HG03045 (cell line): ENCODE measurements at regions not wholly inside any gene's neighbourhood (a gene's known extent, or its start where the extent isn't known, plus 50 kb on each side); places are given as distances from the start of the nearest gene placed in this dataset.

Experiments used
- ATAC-seq: cut with Tn5 transposase; IDR thresholded peaks from one replicate; pipeline ENCODE4 v1.9.1; 2021; ENCODE audit warnings: mild to moderate bottlenecking, moderate library complexity; ENCODE audit not compliant: unreplicated experiment

DNA sequence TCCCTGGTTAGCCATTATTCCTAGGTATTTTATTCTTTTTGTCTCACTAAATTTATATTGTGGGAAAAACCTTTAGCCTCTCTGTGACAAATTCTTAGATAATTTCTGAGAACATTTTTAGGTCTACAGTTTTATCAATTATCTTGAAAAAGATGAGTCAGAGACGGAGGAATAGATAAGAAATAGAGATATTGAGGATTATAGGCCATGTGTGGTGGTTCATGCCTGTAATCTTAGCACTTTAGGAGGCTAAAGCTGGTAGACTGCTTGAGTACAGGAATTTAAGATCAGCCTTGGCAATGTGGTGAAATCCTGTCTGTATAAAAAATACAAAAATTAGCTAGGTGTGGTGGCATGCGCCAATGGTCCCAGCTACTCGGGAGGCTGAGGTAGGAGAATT lies 960.2 kb downstream of the SQOR start:
- no peak for ATAC-seq

DNA sequence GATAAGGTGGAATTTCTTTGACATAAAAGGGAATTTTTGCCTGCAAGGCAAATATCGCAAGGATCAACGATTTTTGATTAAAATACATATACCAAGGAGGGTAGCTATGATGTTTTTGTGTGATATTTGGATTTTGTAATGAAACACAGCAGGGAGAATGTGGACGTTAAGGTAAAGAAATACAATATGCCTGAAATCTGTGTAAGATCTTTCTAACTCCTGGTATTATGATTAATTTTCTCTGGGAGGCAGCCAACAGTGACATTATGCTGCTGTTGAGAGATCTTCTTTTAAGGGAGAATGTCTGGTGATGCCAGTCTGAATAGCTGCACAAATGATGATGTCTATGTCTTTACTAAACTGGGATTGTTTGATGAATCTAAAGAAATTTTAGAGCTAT lies 972.2 kb downstream of the SQOR start:
- ATAC-seq: no peak

DNA sequence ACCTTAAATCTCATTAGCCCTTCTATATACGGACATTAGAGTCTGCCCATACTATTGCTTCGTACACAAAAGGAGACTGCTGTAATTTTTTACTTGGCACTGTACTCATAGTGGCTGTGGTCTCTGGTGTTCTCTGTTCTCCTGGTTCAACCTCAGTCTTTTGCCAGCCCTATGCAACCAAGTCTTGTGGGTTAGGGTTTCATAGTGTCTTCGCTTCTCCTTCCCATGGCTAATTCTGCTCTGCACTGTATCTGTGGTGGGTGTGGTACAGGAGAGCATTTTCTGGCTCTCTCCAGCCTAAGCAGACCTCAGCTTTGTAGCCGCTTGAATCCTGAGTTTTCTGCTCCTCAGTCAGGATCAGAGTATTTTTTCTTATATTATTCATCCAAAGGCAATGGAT lies 981.2 kb downstream of the SQOR start:
- ATAC-seq: no peak

DNA sequence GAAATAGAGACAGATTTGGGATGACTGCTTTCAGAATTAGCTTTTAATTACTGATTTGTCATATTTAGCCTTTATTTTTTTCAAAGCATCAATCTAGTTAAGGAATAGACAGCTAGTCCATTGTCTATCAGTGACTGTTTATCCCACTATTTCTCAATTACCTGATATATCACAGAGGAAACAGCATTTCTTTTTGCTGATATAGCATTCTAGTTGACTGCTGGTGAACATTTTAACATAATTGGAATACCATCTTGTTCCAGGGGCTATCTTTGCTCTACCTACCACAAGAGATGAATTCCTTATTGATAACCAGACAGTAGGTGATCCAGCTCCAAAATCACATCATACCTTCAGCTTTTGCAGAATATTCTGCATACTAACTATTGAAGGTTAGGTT lies 982.7 kb downstream of the SQOR start:
- no peak for ATAC-seq

DNA sequence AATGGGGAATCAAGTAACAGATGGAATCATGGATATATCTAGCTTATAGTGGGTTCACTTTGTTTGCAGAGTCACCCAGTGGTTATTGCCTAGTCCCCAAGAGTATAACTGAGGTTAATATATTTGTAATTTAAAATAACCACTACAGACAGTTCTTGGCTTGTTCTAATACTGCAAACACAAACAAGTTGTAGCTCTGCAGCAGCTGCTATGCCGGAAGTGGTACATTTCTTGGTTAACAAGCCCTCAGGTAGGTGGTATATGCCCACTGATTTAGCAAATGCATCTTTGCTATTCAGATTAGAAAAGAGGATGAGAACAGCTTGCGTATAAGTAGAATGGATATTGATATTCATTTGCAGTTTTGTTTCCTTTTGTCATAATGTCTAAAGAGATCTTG lies 984.2 kb downstream of the SQOR start:
- no peak for ATAC-seq

DNA sequence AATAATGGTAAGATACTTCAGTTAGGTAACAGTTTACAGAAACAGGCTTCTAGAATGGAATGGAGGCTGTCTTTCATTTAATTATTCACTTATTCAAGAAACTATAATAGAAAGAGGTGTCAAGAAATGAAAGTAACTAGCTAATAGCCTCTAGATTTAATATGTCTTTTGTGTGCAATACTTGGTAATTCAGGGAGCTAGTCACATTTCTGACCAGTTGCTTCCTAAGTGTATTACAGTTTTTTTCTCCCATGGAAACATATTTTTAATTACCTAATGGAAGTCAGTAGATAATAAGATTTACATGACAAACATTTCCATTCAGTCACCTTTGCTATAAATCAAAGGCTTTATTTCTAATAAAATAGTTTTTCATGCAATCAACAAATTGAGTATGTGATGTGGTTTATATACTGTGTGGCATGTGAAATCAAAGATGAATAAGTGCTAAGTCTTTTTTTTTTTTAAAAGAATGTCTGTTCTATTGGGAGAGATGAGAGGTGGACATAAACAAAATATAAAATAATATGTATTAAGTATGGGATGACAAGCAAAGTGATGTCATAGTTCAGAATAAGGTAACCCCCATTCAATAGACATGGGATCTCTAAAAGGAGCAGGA lies 985.7 kb downstream of the SQOR start:
- no peak for ATAC-seq

DNA sequence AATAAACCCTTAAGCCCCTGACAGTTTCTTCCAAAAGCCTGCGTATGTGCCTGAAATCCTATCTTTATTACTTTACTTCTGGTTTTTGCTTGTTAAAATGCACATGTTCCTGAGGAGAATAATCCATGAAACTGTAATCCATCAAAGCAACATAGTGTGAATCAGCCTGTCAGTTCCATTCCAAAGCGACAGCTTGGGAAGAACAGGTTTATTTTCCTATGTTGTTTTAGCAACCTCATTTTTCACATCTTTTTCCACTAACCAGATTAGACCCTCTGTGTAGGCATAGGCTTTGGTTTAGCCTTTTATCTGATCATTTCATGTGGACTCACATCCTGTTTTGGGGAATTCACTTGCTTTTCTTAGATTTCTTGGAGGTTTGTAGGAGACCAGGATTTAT lies 988.0 kb downstream of the SQOR start:
- no peak for ATAC-seq

DNA sequence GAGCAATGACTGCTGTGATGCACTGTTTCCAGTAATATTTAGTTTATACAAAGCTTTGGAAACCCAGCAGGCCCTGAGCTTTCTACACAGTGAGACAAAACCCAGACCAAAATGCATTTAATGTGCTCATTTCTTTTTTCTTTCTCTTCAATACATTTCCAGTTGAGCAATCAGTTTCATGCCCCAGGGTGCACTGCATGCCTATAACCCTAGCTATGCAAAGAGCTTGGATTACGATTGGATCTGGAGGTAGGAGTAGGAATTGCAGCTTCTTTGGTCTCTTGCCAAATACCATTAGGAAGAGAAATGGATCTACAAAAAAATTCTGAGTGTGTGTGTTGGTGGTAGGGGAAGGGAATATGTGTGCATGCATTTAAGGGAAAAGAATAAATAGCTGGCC lies 1001.4 kb downstream of the SQOR start:
- no peak for ATAC-seq

DNA sequence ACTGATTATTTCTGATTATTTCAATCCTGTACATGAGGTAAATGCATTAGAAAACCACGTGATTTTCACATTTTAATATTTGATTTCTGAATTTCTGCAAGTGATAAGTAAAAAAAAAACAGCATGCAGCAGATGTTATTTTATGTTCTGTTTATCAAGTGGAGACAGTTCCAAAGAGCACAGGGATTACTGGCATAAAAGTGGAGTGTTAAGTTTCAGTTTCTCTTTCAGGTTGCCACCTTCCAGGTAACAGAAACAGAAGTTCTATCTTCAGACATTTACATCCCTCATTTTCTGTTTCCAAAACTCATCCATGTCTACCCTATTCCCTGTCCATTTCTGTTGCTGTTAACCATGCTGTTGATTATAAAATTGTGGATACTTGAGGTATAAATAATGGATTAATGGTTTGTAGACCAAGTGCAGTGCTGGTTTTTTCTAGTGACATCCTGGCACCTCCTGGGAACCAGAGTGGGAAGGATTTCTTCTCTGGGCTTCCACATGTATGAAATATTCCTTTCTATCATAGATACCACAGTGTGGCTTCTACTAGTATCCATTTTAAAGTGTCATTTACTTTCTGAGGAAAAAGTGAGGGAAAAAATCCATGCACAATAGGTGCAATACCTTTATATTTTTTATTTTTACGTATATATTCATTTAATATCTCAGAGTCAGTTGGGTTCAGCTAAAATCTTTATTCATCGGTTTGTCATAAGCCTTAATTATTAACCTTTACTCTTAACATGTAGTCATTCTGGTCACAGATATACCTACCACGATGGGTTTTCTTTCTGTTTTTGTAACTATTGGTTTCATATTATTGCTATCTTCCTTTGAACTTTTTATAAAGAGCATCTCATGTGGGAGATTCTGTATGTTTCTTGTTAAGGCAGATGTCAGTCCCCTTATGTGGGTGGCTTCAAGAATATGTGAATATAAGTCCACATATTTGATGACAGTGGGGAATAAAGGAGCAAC lies 1010.0 kb downstream of the SQOR start:
- ATAC-seq: no peak

DNA sequence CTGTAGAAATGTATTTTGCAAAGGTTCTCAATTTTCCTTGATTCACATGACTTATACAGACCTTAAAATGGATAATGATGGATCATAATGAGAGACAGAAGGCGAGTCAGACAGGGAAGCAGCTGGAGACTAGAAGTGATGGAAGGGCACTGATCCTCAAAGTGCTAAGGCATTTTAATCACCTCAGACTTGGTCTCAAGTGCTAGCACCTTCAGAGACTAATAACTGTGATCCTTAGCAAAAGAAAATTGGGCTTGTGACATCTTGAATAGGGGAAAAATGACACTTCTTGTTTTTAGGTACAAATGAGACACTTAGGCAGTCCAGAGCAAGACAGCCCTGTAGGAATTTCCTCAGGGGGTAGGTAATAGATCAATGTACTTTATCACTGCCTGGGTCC lies 1011.7 kb downstream of the SQOR start:
- ATAC-seq: no peak

DNA sequence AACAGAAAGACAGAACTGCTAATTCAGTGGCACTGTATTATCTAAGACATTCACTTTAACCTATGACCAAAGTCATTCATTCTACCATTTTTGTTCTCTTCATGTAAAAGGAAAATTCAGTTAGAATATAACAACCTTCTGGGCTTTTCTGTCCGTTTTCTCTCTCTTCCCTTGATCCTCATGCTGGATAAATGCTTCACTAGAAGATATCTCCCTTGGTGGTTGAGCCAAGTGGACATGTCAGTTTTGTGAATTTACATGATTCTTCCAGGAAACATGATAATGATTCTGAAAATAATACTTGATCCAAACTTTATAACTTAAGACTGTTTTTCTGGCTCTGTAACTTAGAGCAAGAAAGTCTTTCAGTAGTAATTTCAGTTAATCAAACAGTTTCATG lies 1012.2 kb downstream of the SQOR start:
- ATAC-seq: no peak

DNA sequence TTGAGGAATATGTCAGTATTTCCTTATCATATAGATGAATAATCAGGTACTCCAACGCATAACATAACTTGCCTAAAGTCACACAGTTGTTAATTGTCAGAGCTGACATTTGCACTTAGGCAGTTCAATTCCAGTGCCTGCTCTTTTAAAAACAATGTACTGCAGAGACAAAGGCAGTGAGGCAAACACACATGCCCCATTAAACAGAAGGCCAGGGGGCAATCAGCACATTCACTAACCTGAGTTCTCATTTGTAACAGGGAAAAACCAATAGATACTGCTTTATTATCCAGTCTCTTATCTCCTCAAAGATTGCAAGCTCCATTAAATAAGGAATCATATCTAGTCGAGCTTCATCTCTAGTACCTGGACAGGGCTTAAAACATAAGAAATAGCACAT lies 1017.4 kb downstream of the SQOR start:
- no peak for ATAC-seq

DNA sequence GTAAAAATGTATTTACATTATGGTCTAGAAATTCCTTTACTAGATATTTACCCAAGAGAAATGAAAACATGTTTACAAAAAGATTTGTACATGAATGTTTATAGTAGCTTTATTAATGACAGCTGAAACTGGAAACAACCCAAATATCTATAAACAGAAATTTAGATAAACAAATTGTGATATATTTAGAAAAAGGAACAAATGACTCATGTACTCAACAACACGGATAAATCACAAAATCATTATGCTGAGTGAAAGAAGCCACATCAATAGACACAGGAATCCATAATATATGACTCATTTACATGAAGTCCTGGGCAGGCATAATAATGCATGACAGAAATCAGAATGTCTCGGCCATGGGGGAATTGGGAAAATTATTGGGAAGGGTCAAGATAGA lies 1020.2 kb downstream of the SQOR start:
- no peak for ATAC-seq

DNA sequence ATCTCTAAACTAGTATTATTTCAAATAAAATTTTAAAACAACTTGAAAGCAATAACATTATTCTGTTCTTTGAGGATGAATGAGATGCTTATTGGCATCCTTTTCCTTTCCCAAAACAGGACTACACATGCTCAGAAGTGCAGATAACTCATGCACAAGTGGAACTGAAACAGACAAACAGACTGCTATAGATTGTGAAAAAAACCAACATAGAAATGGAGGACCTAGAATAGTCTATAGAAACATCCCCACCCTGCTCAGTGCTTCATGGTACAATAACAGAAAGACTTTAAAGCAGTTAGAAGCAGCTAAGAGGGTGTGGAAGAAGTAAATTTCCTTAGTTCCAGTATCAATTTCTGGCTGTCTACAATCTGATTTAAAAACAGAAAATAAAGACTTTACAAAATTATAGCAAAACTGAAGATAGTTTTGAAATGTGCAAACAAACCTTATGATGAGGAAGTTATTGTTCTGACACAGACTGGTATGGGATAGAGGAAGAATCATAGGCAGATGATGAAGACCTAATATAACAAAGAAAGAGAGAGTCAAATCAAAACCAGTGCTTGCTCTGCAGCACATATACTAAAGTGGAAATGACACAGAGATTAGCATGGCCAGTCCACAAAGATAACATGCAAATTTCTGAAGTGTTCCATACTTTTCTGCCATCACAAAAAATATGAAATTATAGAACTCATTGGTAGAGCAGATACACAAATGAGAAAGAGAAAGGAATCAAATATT lies 1025.4 kb downstream of the SQOR start:
- ATAC-seq: no peak

DNA sequence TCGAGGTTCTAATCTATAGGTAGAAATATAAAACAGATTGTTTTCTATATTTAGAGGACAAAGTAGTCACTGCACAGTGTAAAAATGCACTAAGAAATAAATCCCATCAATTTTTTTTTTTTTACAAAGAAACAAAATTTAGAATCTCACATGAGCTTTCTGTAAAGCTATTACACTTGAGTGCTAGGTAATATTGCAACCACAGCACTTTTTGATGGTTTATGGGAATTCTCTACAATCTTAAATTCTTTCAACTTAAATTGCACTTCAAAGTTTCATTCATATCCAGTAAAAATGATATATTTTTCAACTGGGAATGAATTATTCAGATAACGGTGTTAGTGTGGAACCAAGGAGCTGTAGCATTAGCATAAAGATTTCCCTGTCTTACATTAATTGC lies 1035.4 kb downstream of the SQOR start:
- no peak for ATAC-seq

DNA sequence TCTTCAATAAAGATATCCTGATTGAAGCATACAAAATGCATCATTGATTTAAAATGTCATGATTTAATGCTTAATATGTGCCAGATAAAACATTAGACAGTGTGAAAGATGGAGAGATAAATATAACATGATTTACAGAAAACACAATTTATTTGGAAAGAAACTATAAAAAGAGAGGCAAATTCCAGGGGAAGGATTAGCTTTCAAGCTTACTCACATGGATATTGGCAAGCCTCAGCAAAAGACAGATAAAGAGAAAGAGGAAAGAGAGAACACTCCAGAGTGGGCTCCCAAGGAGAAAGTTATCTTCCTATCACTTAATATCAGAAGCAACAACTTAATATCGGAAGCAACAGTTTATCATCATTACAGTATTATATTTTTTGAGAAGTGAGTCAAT lies 1036.5 kb downstream of the SQOR start:
- no peak for ATAC-seq

DNA sequence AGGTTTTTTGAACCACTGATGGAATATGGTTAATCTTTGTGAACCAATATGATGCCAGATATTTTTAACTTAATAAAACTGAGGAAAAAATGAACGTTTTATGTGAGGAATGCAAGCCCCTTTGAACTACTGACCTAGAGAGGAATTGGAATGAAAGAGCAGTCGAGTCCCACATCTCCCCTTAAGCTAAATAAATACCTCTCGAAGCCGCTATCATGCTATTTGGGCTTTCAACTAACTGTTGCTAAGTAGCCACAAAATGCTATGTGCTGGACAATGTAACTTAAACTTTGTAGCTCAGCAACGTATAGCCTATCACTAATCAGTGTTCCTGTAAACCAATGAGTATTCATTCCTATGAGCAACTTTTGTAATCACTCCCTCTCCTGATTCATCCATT lies 1037.2 kb downstream of the SQOR start:
- ATAC-seq: no peak

DNA sequence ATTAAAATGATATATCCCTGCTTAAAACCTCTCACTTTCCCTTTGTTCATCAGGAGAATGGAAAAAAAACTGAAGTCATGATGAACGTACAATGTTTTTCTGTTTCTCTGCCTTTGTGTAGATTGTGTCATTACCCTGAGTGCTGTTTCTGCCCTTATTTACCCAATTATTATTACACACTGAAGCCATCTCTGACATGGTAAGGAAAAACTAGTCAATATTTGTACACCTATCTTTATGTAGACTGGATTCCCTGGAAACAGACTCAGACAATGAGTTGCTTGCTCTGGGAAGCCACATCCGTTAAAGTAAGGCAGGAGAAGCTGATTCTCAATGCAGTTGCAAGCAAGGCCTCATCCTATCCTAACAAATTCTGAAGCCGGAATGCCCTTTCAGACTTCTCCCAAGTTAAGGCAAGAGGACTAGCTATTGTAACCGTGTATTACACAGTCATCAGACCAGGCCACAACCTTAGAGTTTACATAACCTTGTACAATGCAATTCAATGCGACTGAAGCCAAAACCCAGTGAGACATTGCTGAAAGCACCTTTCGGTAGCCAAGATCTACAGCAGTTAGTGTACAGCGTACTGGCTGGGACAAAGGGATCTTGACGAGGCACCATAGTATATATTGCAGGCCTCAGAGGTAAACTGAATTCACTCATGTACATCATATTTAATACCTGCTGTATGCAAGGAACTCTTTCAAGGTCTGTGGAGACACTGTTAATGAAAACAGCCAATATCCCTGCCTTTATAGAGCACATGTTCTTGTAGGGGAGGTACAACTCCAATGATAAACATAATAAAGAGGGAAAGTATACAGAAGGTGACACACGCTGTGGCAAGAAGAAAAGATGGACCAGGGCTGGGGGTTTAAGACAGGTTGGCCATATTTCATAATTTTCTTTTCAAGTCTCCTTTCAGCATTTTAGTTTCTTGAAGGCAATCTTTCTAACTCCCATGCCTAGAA lies 1040.8 kb upstream of the SEMA6D start:
- ATAC-seq: no peak

DNA sequence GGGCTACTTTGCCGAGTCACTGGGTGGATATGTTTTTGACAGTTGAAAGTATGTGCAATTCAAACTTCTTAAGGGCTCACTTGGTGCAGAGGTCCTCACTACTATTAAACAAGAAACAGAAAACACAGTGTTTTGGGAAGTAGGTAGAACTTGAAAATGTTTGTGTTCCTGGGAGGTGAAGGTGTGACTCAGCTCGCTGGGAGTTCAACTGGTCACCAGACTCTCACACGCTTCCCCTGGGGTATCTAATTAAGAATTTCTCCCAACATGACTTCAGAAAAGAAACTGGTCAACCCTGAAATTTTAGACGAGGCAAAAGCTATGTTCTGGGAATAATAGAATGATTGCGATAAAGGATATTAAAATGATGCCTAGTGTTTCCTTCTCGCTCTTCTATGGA lies 1039.8 kb upstream of the SEMA6D start:
- ATAC-seq: no peak

DNA sequence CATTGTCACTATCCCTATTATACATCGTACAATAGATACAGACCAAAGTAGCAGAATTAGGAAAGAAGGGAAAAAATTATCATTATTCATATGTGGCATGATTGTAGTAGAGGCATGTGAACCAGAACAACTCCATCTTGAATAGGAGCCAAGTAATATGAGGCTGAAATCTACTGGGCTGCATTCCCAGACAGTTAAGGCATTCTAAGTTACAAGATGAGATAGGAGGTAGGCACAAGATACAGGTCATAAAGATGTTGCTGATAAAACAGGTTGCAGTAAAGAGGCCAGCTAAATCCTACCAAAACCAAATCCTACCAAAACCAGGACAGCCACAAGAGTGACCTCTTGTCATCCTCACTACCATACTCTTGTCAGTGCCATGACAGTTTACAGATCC lies 1035.4 kb upstream of the SEMA6D start:
- ATAC-seq: no peak
